Testis (tissue), 2 donors: ENCODE measurements at regions not wholly inside any gene's neighbourhood (a gene's known extent, or its start where the extent isn't known, plus 50 kb on each side); places are given as distances from the start of the nearest gene placed in this dataset.

ENCODE experiments used
- DNase-seq: peaks from one replicate; pipeline ENCODE4 v3.0.0-alpha.2; 2019
- H3K27ac ChIP-seq, 2 donors: fragments of 200-600 bp; sonication (generic); one replicate each; pipeline ENCODE4 v1.5.1; 2019
- H3K27me3 ChIP-seq: fragments of 200-600 bp; sonication (generic); one replicate; pipeline ENCODE4 v1.5.1; 2019
- H3K36me3 ChIP-seq: fragments of 200-600 bp; sonication (generic); one replicate; pipeline ENCODE4 v1.5.1; 2017; ENCODE audit warnings: low read depth; ENCODE audit errors: missing control alignments
- H3K4me1 ChIP-seq: fragments of 200-600 bp; sonication (generic); one replicate; pipeline ENCODE4 v1.5.1; 2019
- H3K4me3 ChIP-seq, 2 donors: fragments of 200-600 bp; sonication (generic); one replicate each; pipeline ENCODE4 v1.5.1; 2017 to 2019
- H3K9me3 ChIP-seq: fragments of 200-600 bp; sonication (generic); one replicate; pipeline ENCODE4 v1.5.1; 2017
- POLR2A ChIP-seq: fragments of 450-650 bp; IDR thresholded peaks from one replicate; pipeline ENCODE4 v1.6.1; 2017; ENCODE audit warnings: antibody characterized with exemption, mild to moderate bottlenecking, moderate library complexity
- WGBS, 2 donors: methylation state at CpG; one replicate each; pipeline ENCODE4 v1.1.5; 2018; 5-methylcytosine and 5-hydroxymethylcytosine counted together
- intact Hi-C: fragments of 100-400 bp; cut with DNase I; formaldehyde crosslinking; loops from one replicate; pipeline ENCODE4 v1.15.1; 2023; ENCODE audit warnings: low total_unique reads
- TF ChIP-seq, protein P1 (sequence below), 3 experiments: fragments of 450-650 bp in 2 of 3; fragments of 200-600 bp in 1 of 3; sonication (generic) in 1 of 3; IDR thresholded peaks; one replicate each; pipeline ENCODE4 v1.5.1; 2016 to 2019; ENCODE audit warnings: antibody characterized with exemption in 3 of 3, mild to moderate bottlenecking in 2 of 3, moderate library complexity in 1 of 3

DNA sequence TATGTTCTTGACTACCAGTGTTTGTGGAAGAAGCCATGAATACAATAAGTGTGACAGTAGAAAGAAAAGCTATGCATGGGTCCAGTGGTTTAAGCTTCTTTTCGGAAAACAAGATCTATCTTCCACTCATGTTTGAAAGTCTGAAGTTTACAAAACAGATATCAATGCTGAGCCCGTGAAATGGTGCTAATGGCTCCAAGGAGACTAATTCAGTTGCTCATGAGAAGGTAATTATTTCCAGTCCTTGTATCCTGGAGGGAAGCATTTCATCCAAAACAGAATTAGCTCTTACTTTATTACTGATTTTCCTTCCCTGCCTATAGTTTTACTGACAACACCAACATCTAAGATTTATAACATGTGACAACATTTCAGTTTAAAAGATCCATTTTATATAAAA lies 1364.9 kb downstream of the PCDH9 start:
- Histone ChIP-seq H3K36me3 (no peaks in the 10 kb centered on the region), H3K27me3 (no peaks in the 10 kb centered on the region)
- no peak for DNase-seq

DNA sequence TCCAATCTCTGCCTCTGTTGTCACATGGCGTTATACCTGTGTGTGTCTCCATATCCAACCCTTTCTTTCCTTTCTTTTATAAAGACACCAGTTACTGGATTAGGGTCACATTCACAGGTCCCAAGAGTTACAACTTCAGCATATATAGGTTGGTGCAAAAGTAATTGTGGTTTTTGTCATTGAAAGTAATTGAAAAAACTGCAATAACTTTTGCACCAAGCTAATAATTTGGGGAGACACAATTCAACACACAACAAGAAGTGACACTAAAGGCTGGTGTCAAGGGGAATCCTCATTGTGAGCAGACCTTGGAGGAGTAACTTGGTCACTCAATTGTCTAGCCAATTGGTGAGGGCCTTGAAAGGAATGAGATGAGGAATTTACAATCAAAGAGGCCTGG lies 1366.1 kb downstream of the PCDH9 start:
- DNase-seq, result no peak
- Histone ChIP-seq H3K27me3 (no peaks in the 10 kb centered on the region), H3K4me3 (no peak overlapping the region), H3K9me3 (no peaks in the 10 kb centered on the region), H3K27ac (no peak overlapping the region), H3K36me3 (no peaks in the 10 kb centered on the region), H3K4me1 (no peaks in the 10 kb centered on the region)
- WGBS, 2 donors, result 88 to 93% methylated on average over 1 of the region's 1 CpG
- no peak for TF ChIP-seq POLR2A
- TF ChIP-seq, protein P1, sequence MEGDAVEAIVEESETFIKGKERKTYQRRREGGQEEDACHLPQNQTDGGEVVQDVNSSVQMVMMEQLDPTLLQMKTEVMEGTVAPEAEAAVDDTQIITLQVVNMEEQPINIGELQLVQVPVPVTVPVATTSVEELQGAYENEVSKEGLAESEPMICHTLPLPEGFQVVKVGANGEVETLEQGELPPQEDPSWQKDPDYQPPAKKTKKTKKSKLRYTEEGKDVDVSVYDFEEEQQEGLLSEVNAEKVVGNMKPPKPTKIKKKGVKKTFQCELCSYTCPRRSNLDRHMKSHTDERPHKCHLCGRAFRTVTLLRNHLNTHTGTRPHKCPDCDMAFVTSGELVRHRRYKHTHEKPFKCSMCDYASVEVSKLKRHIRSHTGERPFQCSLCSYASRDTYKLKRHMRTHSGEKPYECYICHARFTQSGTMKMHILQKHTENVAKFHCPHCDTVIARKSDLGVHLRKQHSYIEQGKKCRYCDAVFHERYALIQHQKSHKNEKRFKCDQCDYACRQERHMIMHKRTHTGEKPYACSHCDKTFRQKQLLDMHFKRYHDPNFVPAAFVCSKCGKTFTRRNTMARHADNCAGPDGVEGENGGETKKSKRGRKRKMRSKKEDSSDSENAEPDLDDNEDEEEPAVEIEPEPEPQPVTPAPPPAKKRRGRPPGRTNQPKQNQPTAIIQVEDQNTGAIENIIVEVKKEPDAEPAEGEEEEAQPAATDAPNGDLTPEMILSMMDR (IDR thresholded peaks at IDR 0.05), result no peak
- intact Hi-C loops, result no loop called here

More for the DNA sequence above, 1364.9 kb downstream of the PCDH9 start:
- no peak overlapping the region for H3K4me3 ChIP-seq
- no peak for TF ChIP-seq POLR2A
- TF ChIP-seq, protein P1 (IDR thresholded peaks at IDR 0.05), result no peak
- 89 to 92% methylated on average over 2 of the region's 2 CpGs for WGBS, 2 donors
- intact Hi-C loops, result no loop called here
- no peaks in the 10 kb centered on the region for H3K4me1 ChIP-seq
- H3K9me3 ChIP-seq, result no peaks in the 10 kb centered on the region
- H3K27ac ChIP-seq, result no peak overlapping the region

DNA sequence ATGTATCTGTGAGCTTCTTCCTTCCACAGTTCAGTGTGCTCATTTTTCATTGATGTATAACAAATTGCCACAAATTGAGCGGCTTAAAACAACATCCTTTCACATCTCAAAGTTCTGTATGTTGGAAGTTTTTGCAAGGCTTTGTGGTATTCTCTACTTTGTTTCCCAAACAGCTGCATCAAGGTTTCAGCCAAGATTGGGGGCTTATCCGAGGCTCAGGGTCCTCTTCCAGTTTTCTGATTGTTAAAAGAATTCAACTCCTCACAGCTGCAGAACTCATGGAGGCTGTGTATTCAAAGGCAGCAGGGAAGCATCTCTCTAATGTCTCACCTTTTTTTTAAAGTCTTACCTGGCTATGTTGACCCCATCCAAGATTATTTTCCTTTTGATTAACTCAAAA lies 1369.8 kb downstream of the PCDH9 start:
- Histone ChIP-seq H3K4me3 (no peak overlapping the region), H3K27me3 (no peaks in the 10 kb centered on the region), H3K4me1 (no peaks in the 10 kb centered on the region), H3K36me3 (no peaks in the 10 kb centered on the region), H3K27ac (no peak overlapping the region), H3K9me3 (no peaks in the 10 kb centered on the region)
- TF ChIP-seq POLR2A, result no peak
- TF ChIP-seq, protein P1 (IDR thresholded peaks at IDR 0.05), result no peak
- no peak for DNase-seq
- WGBS, 2 donors, result 72 to 79% methylated on average over 2 of the region's 2 CpGs
- intact Hi-C loops, result no loop called here

- no peak overlapping the region for H3K4me3 ChIP-seq
- H3K36me3 ChIP-seq, result no peaks in the 10 kb centered on the region
- WGBS, 2 donors, result 84 to 86% methylated on average over 1 of the region's 1 CpG
- no peak overlapping the region for H3K27ac ChIP-seq
- no peaks in the 10 kb centered on the region for H3K4me1 ChIP-seq
- H3K9me3 ChIP-seq, result no peaks in the 10 kb centered on the region
- no peaks in the 10 kb centered on the region for H3K27me3 ChIP-seq
- DNase-seq, result no peak
- intact Hi-C loops, result no loop called here
- TF ChIP-seq POLR2A, result no peak
- TF ChIP-seq, protein P1 (IDR thresholded peaks at IDR 0.05), result no peak
Observed at GRCh38 chr13:65857942-65858565, 1372.1 kb downstream of the PCDH9 start.

GRCh38 chr13:65856431-65856830 lies 1373.7 kb downstream of the PCDH9 start:
- no peaks in the 10 kb centered on the region for H3K9me3 ChIP-seq
- TF ChIP-seq POLR2A, result no peak
- TF ChIP-seq, protein P1 (IDR thresholded peaks at IDR 0.05), result no peak
- DNase-seq, result no peak
- WGBS, 2 donors, result 60 to 74% methylated on average over 2 of the region's 2 CpGs
- no peaks in the 10 kb centered on the region for H3K36me3 ChIP-seq
- H3K4me3 ChIP-seq, result no peak overlapping the region
- H3K4me1 ChIP-seq, result no peaks in the 10 kb centered on the region
- no peaks in the 10 kb centered on the region for H3K27me3 ChIP-seq
- intact Hi-C loops, result no loop called here
- H3K27ac ChIP-seq, result no peak overlapping the region
